PFSK-1 (cell line): ENCODE measurements at regions not wholly inside any gene's neighbourhood (a gene's known extent, or its start where the extent isn't known, plus 50 kb on each side); places are given as distances from the start of the nearest gene placed in this dataset.

ENCODE experiments used
- FOXP2 ChIP-seq: optimal IDR thresholded peaks from 2 replicates; pipeline ENCODE3; 2011; ENCODE audit warnings: borderline replicate concordance, control low read depth, inconsistent platforms; ENCODE audit not compliant: insufficient read depth; ENCODE audit errors: extremely low read length, extremely low read depth
- POLR2AphosphoS5 ChIP-seq: IDR thresholded peaks from 2 replicates; pipeline ENCODE4 v1.6.1; 2012; ENCODE audit warnings: low read depth, mild to moderate bottlenecking, control low read depth, low read length, moderate library complexity
- REST ChIP-seq, 2 experiments: IDR thresholded peaks; 2 replicates each; pipeline versions ENCODE4 v1.6.1 to v1.8.0; 2011 to 2012; ENCODE audit warnings: low read depth in 2 of 2, low read length in 2 of 2, control low read depth in 1 of 2, inconsistent platforms in 1 of 2, mild to moderate bottlenecking in 1 of 2, moderate library complexity in 1 of 2; ENCODE audit not compliant: insufficient read depth in 1 of 2
- SIN3A ChIP-seq: IDR thresholded peaks from 2 replicates; pipeline ENCODE4 v1.6.1; 2012; ENCODE audit warnings: mild to moderate bottlenecking, low read length, moderate library complexity, borderline replicate concordance; ENCODE audit not compliant: insufficient read depth
- TAF1 ChIP-seq: IDR thresholded peaks from 2 replicates; pipeline ENCODE4 v1.6.1; 2012; ENCODE audit warnings: low read length, control low read depth, borderline replicate concordance; ENCODE audit not compliant: insufficient read depth

DNA sequence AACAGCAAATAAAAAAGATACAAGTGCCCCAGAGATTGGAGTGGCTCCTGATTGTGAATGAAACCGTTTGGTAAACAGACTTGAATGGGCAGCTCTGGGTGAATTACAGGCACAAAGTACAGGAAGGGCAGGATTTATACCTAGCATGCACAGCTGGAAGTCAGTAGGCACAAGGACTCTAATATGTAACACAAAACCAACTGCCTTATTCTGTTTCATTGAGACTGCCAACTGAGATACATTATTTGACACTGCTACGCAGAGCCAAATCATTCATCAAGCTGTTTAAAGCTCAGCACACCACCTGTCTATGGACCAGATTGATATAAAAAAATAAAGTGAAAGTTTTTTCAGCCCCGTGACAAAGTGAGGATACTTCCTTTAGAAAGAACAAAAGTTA, 541.2 kb downstream of the NUP35 start:
- TF ChIP-seq POLR2AphosphoS5 (no peak), SIN3A (no peak), TAF1 (no peak), FOXP2 (no peak), REST (IDR thresholded peaks at IDR 0.05; ENCODE audit: insufficient read depth in 1 of 2, low read depth in 2 of 2, low read length in 2 of 2) (no peak)

GRCh38 chr2:183666031-183666430, 541.8 kb downstream of the NUP35 start:
- no peak for TF ChIP-seq FOXP2
- TF ChIP-seq TAF1, result no peak
- TF ChIP-seq REST (IDR thresholded peaks at IDR 0.05; ENCODE audit: insufficient read depth in 1 of 2, low read depth in 2 of 2, low read length in 2 of 2), result no peak
- TF ChIP-seq SIN3A, result no peak
- TF ChIP-seq POLR2AphosphoS5, result no peak

- TF ChIP-seq FOXP2 (no peak), TAF1 (no peak), SIN3A (no peak), POLR2AphosphoS5 (no peak), REST (IDR thresholded peaks at IDR 0.05; ENCODE audit: insufficient read depth in 1 of 2, low read depth in 2 of 2, low read length in 2 of 2) (no peak)
Measured at GRCh38 chr2:183671233-183671632, 547.0 kb downstream of the NUP35 start.

DNA sequence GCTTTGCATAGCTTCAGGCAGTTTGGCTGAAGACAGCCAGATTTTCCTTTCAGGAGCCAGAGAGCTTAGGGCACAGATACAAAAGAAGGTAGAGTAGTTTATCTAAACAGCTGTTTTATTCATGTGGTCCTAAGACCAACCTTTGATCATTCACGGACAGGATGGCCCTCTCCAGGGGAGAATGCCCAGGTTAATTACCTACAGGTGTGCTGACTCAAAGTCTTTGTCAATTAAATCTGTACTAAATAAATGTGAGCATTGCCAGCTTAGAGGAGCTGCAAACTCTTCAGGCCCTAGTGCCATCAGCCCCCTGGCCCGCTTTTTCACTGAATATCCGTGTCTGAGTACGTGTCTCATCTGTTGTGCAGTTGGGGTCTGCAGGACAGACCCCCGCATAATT, 554.7 kb downstream of the NUP35 start:
- TF ChIP-seq POLR2AphosphoS5 (no peak), FOXP2 (no peak), TAF1 (no peak), SIN3A (no peak), REST (IDR thresholded peaks at IDR 0.05; ENCODE audit: insufficient read depth in 1 of 2, low read depth in 2 of 2, low read length in 2 of 2) (no peak)

- TF ChIP-seq TAF1, result no peak
- no peak for TF ChIP-seq REST (IDR thresholded peaks at IDR 0.05; ENCODE audit: insufficient read depth in 1 of 2, low read depth in 2 of 2, low read length in 2 of 2)
- no peak for TF ChIP-seq POLR2AphosphoS5
- no peak for TF ChIP-seq SIN3A
- TF ChIP-seq FOXP2, result no peak
Measured at GRCh38 chr2:183680573-183680972, 556.3 kb downstream of the NUP35 start.
